Stimulated activated CD4-positive, alpha-beta T cell treated with anti-CD3 and anti-CD28 coated beads, Interleukin-15, amount 100 ng/mL, for 24 hours (primary cell): ENCODE measurements at regions not wholly inside any gene's neighbourhood (a gene's known extent, or its start where the extent isn't known, plus 50 kb on each side); places are given as distances from the start of the nearest gene placed in this dataset.

ENCODE experiments used
- DNase-seq: peaks from one replicate; pipeline ENCODE4 v3.0.0-alpha.2; 2020

- DNase-seq: no peak
Measured at GRCh38 chr6:105954148-105954547, 132.0 kb upstream of the PRDM1 start.

DNA sequence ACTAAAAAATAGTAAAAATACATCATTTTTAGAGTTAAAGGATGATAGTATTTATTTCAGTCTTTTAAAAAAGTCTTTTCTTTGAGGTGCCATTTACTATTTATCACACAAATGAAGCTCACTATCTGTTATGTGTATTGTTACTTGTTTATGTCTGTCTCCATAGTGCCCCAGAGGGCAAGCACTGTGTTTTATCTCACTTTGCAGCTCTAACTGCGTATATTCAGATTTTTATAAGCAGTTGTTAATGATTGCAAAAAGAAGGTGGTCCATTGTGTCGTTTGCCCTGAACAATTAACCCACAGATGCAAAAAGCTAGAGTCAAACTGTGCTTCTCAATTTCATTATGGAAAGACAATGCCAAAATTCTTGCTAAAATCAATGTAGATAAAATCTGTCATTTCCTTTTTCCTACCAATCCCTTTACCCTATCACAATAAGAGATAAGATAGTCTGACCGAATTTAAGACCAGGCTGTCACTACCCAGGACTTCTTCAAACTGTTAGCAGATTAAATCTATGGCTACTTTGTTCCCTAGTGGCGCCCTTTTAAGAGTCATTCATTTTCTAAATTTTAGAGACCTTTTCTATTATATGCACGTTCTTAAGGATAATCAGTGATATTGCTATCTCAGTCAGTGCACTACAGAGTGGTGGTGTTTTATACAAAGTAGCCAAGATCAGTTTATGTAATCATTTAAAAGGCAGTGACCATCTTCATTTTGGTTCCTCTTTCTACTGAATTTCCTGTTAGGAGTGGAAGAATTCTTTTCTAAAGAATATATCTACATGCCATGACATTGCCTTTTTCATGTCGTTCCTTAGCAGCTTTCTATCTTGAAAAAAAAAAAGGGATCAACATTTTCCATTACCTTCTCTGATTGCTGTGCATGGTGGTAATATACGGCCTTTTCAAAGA lies 133.1 kb upstream of the PRDM1 start:
- no peak for DNase-seq

DNA sequence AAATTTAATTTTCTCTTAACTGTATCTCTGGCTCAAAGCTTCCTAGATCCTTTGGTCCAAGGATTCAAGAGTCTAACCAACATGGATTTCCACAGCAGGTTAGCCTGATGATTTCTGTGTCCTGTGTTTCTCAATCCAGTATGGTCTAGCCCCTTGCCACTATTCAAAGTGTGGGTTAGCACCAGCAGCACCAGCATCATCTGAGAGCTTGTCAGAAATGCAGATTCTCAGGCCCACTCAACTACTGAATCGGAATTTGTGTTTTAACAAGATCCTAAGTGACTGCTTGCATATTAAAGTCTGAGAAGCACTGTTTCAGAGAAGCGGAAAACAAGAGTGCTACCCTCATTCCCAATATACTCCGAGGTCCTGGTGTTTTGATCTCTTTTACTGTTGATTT lies 133.8 kb upstream of the PRDM1 start:
- DNase-seq: no peak

- DNase-seq: no peak
Measured at GRCh38 chr6:105951322-105951721, 134.8 kb upstream of the PRDM1 start.

GRCh38 chr6:105949869-105950268 lies 136.3 kb upstream of the PRDM1 start:
- no peak for DNase-seq

DNA sequence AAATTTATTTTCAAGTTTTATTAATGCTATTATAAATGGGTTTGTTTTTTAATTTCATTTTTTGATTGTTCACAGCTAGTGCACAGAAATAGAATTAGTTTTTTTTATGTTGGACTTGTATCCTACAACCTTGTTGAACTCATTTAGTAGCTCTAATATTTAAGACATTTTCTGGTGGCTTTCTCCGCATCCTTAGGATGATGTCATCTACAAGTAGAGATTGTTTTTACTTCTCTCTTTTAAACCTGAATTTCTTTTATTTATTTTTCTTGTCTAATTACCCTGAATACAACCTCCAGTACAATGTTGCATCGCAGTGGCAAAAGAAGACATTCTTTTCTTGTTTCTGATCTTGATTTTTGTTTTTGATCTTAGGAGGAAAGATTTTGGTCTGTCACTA lies 142.6 kb upstream of the PRDM1 start:
- no peak for DNase-seq

DNA sequence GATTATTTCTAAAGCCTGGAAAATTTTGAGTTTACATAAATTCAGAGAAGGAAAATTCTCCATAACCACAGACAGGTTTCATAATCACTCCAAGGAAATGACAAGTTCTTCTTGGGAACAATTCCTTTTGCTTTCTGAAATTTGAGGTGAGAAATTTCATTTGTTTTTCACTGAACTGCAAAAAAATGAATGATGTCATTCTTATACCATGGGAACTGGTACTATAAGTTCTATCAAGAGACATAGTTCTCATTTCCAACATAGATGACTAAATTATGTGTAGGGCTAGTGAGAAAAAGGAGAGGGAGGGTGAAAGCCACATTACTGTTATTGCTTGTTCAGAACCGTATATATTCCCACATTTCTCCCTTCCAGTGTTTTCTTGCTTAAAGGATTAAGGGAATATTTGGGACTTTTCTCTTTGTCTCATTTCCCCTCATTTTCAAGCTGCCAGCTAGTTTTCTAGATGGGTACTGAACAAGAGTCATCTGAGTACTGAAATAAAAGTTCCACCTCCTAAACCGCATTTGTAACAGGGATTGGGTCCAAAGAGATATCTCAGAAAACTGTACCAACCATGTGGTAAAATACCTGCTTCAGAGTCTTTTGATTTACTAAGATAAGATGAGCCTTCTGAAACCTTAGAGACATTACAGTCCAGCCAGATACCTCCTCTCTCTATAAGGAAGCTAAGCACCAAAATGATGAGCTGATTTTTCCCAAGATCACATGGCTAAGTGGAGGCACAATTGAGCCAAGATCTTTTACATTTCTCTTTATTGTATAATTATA lies 144.3 kb upstream of the PRDM1 start:
- DNase-seq: no peak

DNA sequence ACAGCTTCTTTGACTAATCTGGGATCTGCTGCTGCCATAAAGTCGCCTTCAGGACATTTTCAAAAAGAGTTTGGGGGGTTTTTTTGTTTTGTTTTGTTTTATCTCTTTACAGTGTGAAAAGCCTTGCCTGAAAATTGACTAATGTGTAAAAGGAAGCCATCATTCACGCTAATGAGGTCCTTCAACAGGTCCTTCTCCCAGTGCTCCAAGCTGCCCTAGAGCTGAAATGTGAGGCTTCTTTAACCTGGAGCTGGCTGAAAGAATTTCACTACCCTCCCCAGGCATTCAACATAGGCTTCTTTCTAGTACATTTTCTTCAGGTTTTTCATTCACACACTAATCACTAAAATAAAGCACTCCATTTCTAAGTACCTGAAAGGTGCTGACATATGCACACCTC lies 145.1 kb upstream of the PRDM1 start:
- DNase-seq: no peak

- no peak for DNase-seq
Measured at GRCh38 chr6:105936972-105937371, 149.2 kb upstream of the PRDM1 start.

- no peak for DNase-seq
Measured at GRCh38 chr6:105935416-105935815, 150.7 kb upstream of the PRDM1 start.

DNA sequence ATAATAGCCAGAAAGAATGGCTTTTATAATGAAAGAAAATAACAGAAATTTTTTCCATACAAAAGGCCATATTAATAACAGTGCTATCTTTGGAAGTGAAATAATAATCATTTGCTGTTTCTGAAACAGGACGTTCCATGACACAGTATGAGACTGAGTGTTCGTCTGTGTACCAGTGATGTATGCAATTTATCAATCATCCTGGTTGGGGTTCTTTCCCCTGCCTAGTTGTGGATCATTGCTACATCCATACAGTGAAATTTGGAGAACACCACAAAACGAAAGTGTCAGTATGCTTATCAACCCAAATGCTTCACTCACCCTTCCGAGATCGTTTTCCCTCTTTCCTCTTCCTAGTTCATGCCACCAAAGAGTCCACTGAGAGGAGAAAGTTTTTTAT lies 151.4 kb upstream of the PRDM1 start:
- no peak for DNase-seq

GRCh38 chr6:105932440-105932839 lies 153.7 kb upstream of the PRDM1 start:
- no peak for DNase-seq

DNA sequence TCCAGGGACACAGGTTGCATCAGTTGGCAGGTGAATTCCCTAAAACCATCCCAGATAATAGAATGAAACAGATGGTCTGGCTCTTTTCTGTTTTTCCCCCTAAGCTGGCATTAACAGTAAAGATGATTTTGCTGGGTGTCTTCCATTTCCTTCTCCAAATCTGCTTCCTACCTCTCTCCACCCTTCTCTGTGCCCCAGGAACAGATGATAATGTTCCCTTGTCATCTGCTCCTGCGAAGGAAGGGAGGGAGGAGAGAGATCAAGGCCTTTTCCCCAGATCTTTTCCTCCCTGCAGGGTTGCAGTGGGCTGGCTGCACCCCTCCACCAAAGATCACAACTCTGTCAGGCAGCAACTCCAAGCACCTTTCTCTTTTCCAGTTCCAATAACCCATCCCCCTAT lies 156.5 kb upstream of the PRDM1 start:
- no peak for DNase-seq

DNA sequence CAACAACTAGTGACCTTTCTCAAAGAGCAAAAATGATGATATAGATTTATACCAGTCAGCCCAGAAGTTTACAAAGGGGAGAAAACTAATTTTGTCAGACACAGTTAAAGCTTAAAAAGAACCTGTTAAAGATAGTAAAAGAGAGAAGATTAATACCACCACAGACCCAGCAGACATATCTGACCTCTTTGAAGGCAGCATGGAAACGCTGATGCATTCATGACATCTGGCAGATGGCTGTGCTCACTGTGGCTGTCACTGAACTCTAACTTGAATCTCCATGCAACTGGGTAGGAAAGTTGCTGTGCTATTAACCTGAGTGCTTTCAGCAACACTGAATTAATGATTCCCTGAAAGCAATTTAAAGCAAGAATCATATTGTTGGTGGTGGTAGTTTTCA lies 159.8 kb upstream of the PRDM1 start:
- no peak for DNase-seq

DNA sequence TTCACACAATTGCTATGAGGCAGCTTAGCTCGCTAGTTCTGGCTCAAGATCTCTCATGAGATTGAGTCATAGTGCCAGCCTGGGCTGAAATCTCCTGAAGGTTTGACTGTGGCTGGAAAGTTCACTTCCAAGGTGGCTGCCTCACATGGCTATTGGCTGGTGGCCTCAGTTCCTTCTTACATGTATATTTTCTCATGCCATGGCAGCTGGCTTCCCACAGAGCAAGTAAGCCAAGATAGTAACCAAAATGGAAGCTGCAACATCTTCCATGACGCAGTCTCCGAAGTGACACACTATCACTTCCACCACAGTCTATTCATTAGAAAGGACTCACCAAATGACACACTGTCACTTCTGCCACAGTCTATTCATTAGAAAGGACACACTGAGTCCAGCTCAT lies 160.4 kb upstream of the PRDM1 start:
- no peak for DNase-seq

DNA sequence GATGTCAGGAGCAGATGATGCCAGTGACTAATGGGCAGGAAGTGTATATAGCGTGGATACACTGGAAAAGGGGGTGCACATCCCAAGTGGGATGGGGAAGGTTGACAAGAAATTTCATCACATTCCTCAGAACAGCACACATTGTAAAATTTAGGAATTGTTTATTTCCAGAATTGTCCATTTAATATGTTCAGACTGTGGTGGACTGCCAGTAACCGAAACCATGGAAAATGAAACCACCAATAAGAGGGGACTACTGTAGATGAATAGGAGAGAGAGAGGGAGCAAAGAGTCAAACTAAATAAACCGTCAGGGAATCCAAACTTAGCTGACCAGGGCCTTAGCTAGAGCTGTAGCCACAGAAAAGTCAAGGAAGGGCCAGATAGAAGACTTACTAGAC lies 164.4 kb upstream of the PRDM1 start:
- DNase-seq: no peak

DNA sequence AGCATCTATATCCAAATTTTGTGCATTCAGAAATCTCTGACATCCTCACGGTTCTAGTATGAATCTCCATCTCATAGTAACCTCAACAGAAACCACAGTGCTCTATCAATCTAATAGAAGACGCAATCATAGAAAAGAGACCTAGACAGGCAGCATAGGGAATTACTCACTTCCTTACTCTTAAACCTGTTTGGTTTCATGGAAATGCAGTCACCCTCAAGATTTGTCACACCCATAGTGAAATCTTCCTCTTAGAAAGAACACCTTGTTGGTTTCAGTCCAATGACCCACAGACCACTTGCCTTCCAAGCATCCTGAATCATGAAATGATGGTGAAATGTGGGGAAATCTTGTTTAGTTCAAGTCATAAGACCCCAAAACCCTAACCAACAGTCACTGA lies 166.1 kb upstream of the PRDM1 start:
- DNase-seq: no peak

- DNase-seq: no peak
Measured at GRCh38 chr6:105917038-105917695, 169.0 kb upstream of the PRDM1 start.

GRCh38 chr6:105911106-105911629 lies 175.0 kb upstream of the PRDM1 start:
- DNase-seq: no peak

DNA sequence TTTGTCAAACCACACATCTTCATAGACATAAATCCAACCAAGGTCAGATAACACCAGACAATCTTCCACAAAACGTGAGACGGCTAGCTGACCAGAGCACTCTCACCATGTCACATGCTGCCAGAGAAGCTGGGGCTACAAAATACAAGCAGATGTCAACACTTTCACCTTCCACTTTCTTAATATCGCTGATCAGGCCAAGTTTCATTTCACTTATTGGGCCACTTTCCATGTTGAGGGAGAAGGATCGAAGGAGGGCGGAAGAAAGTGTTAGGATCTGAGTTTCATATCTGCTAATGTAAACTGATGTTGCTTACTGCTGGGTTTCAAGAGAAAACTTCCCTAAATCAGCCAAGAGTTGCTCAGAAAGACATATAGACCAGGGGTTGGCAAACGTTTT lies 177.0 kb upstream of the PRDM1 start:
- DNase-seq: no peak

- DNase-seq: no peak
Measured at GRCh38 chr6:105907991-105908390, 178.1 kb upstream of the PRDM1 start.

DNA sequence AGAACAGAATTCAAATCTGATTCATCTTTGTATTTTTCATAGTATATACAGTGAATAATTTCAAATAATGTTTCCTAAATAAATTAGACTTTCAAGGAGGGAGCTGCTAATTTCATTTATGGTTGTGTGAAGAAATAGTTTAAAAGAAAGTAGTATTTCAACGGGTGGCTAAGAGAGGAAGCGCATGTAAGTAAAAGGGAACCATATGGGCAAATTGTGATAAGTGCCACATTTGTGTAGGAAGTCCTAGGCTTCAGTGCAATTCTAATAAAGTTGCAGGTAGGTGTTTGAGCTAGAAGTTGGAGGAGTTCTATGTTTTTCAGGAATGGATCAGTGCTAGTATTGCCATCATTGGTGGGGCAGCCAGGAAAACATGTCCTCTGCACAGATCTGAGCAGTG lies 178.8 kb upstream of the PRDM1 start:
- DNase-seq: no peak

GRCh38 chr6:105902401-105903031 lies 183.6 kb upstream of the PRDM1 start:
- no peak for DNase-seq
